H9 (cell line): ENCODE measurements at regions not wholly inside any gene's neighbourhood (a gene's known extent, or its start where the extent isn't known, plus 50 kb on each side); places are given as distances from the start of the nearest gene placed in this dataset.
"Not testable (repeated sequence)": the region's sequence is repeated elsewhere in the genome, so short reads cannot be mapped to it uniquely, and the experiment has no call there.

Source experiments
- DNase-seq: peaks from one replicate; pipeline ENCODE4 v3.0.0-alpha.2; 2017
- H2AFZ ChIP-seq: one replicate; pipeline ENCODE4 v1.6.1; 2013; ENCODE audit warnings: mild to moderate bottlenecking, low read length, control low read depth, moderate library complexity
- H2AK5ac ChIP-seq: 2 replicates; pipeline ENCODE4 v1.6.1; 2013; ENCODE audit warnings: low read length, control low read depth, mixed read lengths; ENCODE audit not compliant: insufficient read length
- H2BK120ac ChIP-seq: one replicate; pipeline ENCODE4 v1.6.1; 2013; ENCODE audit warnings: low read depth, mild to moderate bottlenecking, low read length, control low read depth, inconsistent platforms; ENCODE audit not compliant: poor library complexity, severe bottlenecking
- H2BK12ac ChIP-seq: 2 replicates; pipeline ENCODE4 v1.6.1; 2013; ENCODE audit warnings: low read length, control low read depth, mixed read lengths, low read depth; ENCODE audit not compliant: insufficient read length
- H2BK15ac ChIP-seq: 2 replicates; pipeline ENCODE4 v1.6.1; 2013; ENCODE audit warnings: low read depth, low read length, control low read depth
- H2BK20ac ChIP-seq: one replicate; pipeline ENCODE4 v1.6.1; 2013; ENCODE audit warnings: low read depth, mild to moderate bottlenecking, low read length, control low read depth, inconsistent platforms; ENCODE audit not compliant: poor library complexity, severe bottlenecking
- H2BK5ac ChIP-seq: 2 replicates; pipeline ENCODE4 v1.6.1; 2013; ENCODE audit warnings: low read length, control low read depth, mixed read lengths; ENCODE audit not compliant: insufficient read length
- H3K14ac ChIP-seq: 2 replicates; pipeline ENCODE4 v1.6.1; 2013; ENCODE audit warnings: low read length, control low read depth; ENCODE audit not compliant: insufficient read depth
- H3K18ac ChIP-seq: 2 replicates; pipeline ENCODE4 v1.6.1; 2013; ENCODE audit warnings: low read depth, mild to moderate bottlenecking, mixed read lengths, low read length, control low read depth; ENCODE audit not compliant: insufficient read length
- H3K23ac ChIP-seq: 2 replicates; pipeline ENCODE4 v1.6.1; 2013; ENCODE audit warnings: low read length, control low read depth, mixed read lengths, low read depth; ENCODE audit not compliant: insufficient read length
- H3K23me2 ChIP-seq: 2 replicates; pipeline ENCODE4 v1.6.1; 2013; ENCODE audit warnings: low read depth, mild to moderate bottlenecking, mixed read lengths, low read length, control low read depth; ENCODE audit not compliant: insufficient read length, poor library complexity, severe bottlenecking
- H3K27ac ChIP-seq: 2 replicates; pipeline ENCODE4 v1.5.1; 2013; ENCODE audit warnings: low read length, control low read depth, mixed read lengths, low read depth; ENCODE audit not compliant: insufficient read length
- H3K27me3 ChIP-seq: 2 replicates; pipeline ENCODE4 v1.6.1; 2013; ENCODE audit warnings: low read length, control low read depth, inconsistent platforms; ENCODE audit not compliant: insufficient read depth
- H3K4ac ChIP-seq: 2 replicates; pipeline ENCODE4 v1.6.1; 2013; ENCODE audit warnings: low read depth, mild to moderate bottlenecking, control low read depth, inconsistent platforms, low read length, moderate library complexity
- H3K4me1 ChIP-seq: 2 replicates; pipeline ENCODE4 v1.6.1; 2013; ENCODE audit warnings: low read length, control low read depth, inconsistent platforms; ENCODE audit not compliant: insufficient read depth
- H3K4me2 ChIP-seq: 2 replicates; pipeline ENCODE4 v1.6.1; 2013; ENCODE audit warnings: low read length, control low read depth, mixed read lengths; ENCODE audit not compliant: insufficient read length, insufficient read depth
- H3K56ac ChIP-seq: 2 replicates; pipeline ENCODE4 v1.6.1; 2013; ENCODE audit warnings: low read depth, mild to moderate bottlenecking, mixed read lengths, low read length, control low read depth; ENCODE audit not compliant: insufficient read length
- H3K79me1 ChIP-seq: 2 replicates; pipeline ENCODE4 v1.6.1; 2013; ENCODE audit warnings: low read depth, mild to moderate bottlenecking, moderate library complexity, low read length, control low read depth, inconsistent platforms; ENCODE audit not compliant: insufficient read depth, poor library complexity, severe bottlenecking
- H3K79me2 ChIP-seq: 2 replicates; pipeline ENCODE4 v1.6.1; 2013; ENCODE audit warnings: low read length, control low read depth, inconsistent platforms; ENCODE audit not compliant: insufficient read depth
- H3K9ac ChIP-seq: 2 replicates; pipeline ENCODE4 v1.6.1; 2013; ENCODE audit warnings: low read length, control low read depth, mixed read lengths; ENCODE audit not compliant: insufficient read length; ENCODE audit errors: extremely low read depth
- H3K9me3 ChIP-seq: one replicate; pipeline ENCODE4 v1.6.1; 2013; ENCODE audit warnings: low read depth, low read length, inconsistent platforms; ENCODE audit not compliant: control insufficient read depth
- H3T11ph ChIP-seq: one replicate; pipeline ENCODE4 v1.6.1; 2013; ENCODE audit warnings: mild to moderate bottlenecking, low read length, control low read depth, inconsistent platforms
- H4K20me1 ChIP-seq: one replicate; pipeline ENCODE4 v1.6.1; 2013; ENCODE audit not compliant: control insufficient read depth, insufficient read length, insufficient read depth
- H4K5ac ChIP-seq: 2 replicates; pipeline ENCODE4 v1.6.1; 2013; ENCODE audit warnings: low read depth, mild to moderate bottlenecking, mixed read lengths, low read length, control low read depth; ENCODE audit not compliant: insufficient read length
- H4K8ac ChIP-seq: replicated peaks from 2 replicates; pipeline ENCODE4 v1.6.1; 2013; ENCODE audit warnings: low read length, control low read depth, mixed read lengths, low read depth; ENCODE audit not compliant: insufficient read length
- H4K91ac ChIP-seq: 2 replicates; pipeline ENCODE4 v1.6.1; 2013; ENCODE audit warnings: low read depth, mild to moderate bottlenecking, moderate library complexity, mixed read lengths, low read length, control low read depth; ENCODE audit not compliant: insufficient read length
- H3K27ac Mint-ChIP-seq, 3 experiments: 2 replicates in 2 of 3; 3 replicates in 1 of 3; pipeline ENCODE4 v1.8.0; 2020 to 2021; ENCODE audit warnings: mixed read lengths in 3 of 3, mild to moderate bottlenecking in 1 of 3, moderate library complexity in 1 of 3
- H3K27me3 Mint-ChIP-seq: 2 replicates; pipeline ENCODE4 v1.8.0; 2021; ENCODE audit warnings: low read depth, mild to moderate bottlenecking, moderate library complexity, mixed read lengths
- H3K36me3 Mint-ChIP-seq, 3 experiments: 2 replicates in 2 of 3; 3 replicates in 1 of 3; pipeline ENCODE4 v1.8.0; 2020 to 2021; ENCODE audit warnings: low read depth in 3 of 3, mixed read lengths in 3 of 3; ENCODE audit not compliant: insufficient read depth in 1 of 3
- H3K4me1 Mint-ChIP-seq, 2 experiments: 2 replicates each; pipeline ENCODE4 v1.8.0; 2020; ENCODE audit warnings: mixed read lengths in 2 of 2
- H3K4me3 Mint-ChIP-seq, 2 experiments: 2 replicates in 1 of 2; 3 replicates in 1 of 2; pipeline ENCODE4 v1.8.0; 2020 to 2021; ENCODE audit warnings: mild to moderate bottlenecking in 2 of 2, mixed read lengths in 2 of 2, moderate library complexity in 1 of 2
- H3K9me3 Mint-ChIP-seq, 2 experiments: 2 replicates in 1 of 2; 3 replicates in 1 of 2; pipeline ENCODE4 v1.8.0; 2020; ENCODE audit warnings: mild to moderate bottlenecking in 2 of 2, mixed read lengths in 2 of 2, moderate library complexity in 1 of 2
- WGBS: extraction: QIAGEN DNeasy Blood & Tissue Kit; methylation state at CpG from one replicate; pipeline ENCODE4 v1.1.7; 2013; ENCODE audit warnings: missing lambda C conversion rate, low lambda C conversion rate, mixed read lengths; ENCODE audit not compliant: insufficient read length; ENCODE audit errors: extremely low coverage; 5-methylcytosine and 5-hydroxymethylcytosine counted together

- H3K4me1 Mint-ChIP-seq, H2AFZ ChIP-seq, H3T11ph ChIP-seq, H3K4me1 ChIP-seq, H3K4ac ChIP-seq, H3K23me2 ChIP-seq, H2BK20ac ChIP-seq, H2BK5ac ChIP-seq, H3K27ac ChIP-seq, DNase-seq, H4K8ac ChIP-seq, H4K20me1 ChIP-seq, H2BK120ac ChIP-seq, H3K79me2 ChIP-seq, H3K14ac ChIP-seq, H3K56ac ChIP-seq, H3K9ac ChIP-seq, H3K27me3 Mint-ChIP-seq, H3K27ac Mint-ChIP-seq, H2BK12ac ChIP-seq, H3K4me2 ChIP-seq, H3K23ac ChIP-seq, H3K18ac ChIP-seq, H3K79me1 ChIP-seq, H4K91ac ChIP-seq, H4K5ac ChIP-seq, H3K4me3 Mint-ChIP-seq, H2AK5ac ChIP-seq, H3K27me3 ChIP-seq, H2BK15ac ChIP-seq: not testable (repeated sequence)
- Mint-ChIP-seq H3K9me3 (peaks cover 43 to 45% of the 10 kb centered on the region in 2 experiments), H3K36me3 (peaks cover 0 to 21% (median 10%) of the 10 kb centered on the region in 3 experiments; a peak in 5 of 7 replicates)
- H3K9me3 ChIP-seq = peaks cover 33% of the 10 kb centered on the region
- no CpG with 5 or more reads among the region's 3 CpGs for WGBS
These were observed 499.9 kb upstream of the TPTE start for GRCh38 chr21:10021462-10021861.

- H2AK5ac ChIP-seq, H2BK120ac ChIP-seq, H3K4ac ChIP-seq, H3K79me2 ChIP-seq, H3K4me1 Mint-ChIP-seq, H3K27ac ChIP-seq, H2BK20ac ChIP-seq, H3K27ac Mint-ChIP-seq, H4K91ac ChIP-seq, H3T11ph ChIP-seq, H4K20me1 ChIP-seq, H2BK5ac ChIP-seq, H3K27me3 ChIP-seq, DNase-seq, H3K4me2 ChIP-seq, H2BK12ac ChIP-seq, H3K56ac ChIP-seq, H3K4me3 Mint-ChIP-seq, H4K8ac ChIP-seq, H3K9ac ChIP-seq, H2BK15ac ChIP-seq, H3K79me1 ChIP-seq, H3K23me2 ChIP-seq, H2AFZ ChIP-seq, H3K27me3 Mint-ChIP-seq, H3K14ac ChIP-seq, H4K5ac ChIP-seq, H3K23ac ChIP-seq, H3K4me1 ChIP-seq, H3K18ac ChIP-seq: not testable (repeated sequence)
- peaks cover 0 to 12% (median 5%) of the 10 kb centered on the region in 3 experiments; a peak in 3 of 7 replicates for H3K36me3 Mint-ChIP-seq
- no CpG with 5 or more reads among the region's 2 CpGs for WGBS
- H3K9me3 ChIP-seq = peaks cover 21% of the 10 kb centered on the region
- peaks cover 34 to 36% of the 10 kb centered on the region in 2 experiments for H3K9me3 Mint-ChIP-seq
These were observed 498.6 kb upstream of the TPTE start for GRCh38 chr21:10022745-10023144.
